ENCODE measurements at regions not wholly inside any gene's neighbourhood (a gene's known extent, or its start where the extent isn't known, plus 50 kb on each side); places are given as distances from the start of the nearest gene placed in this dataset.

- TF ChIP-seq CTCF (IDR thresholded peaks at IDR 0.05) (no peak), POLR2A (IDR thresholded peaks at IDR 0.05) (no peak)
Observed at GRCh38 chr2:174669336-174669735, 71.7 kb upstream of the WIPF1 start.

Data from esophagus squamous epithelium (tissue), 4 donors.